ENCODE measurements at regions not wholly inside any gene's neighbourhood (a gene's known extent, or its start where the extent isn't known, plus 50 kb on each side); places are given as distances from the start of the nearest gene placed in this dataset.

DNA sequence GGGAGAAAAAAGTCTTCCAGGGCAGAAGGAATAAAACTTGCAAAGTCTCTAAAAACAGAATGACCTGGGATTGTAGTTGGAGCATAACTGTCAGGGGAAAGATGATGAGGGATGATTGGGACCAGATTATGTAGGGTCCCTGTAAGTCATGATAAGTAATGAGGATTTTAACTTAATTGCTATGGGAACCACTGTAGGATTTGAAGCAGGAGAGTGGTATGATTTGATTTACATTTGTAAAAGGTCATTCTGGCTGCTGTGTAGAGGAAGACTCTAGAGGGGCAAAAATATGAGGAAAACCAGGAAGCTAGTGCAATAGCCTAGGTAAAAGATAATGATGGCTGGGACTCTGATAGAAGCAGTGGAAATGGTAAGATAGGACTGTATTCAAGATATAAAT is 900.2 kb downstream of the DIAPH3 start:
- Histone ChIP-seq H3K27me3 (ENCODE audit: insufficient read depth) (no peaks in the 10 kb centered on the region), H3K36me3 (replicated peaks in 1 of 2; ENCODE audit: control insufficient read depth in 1 of 2, insufficient read depth in 2 of 2, low read length in 1 of 2) (no peaks in the 10 kb centered on the region), H4K20me1 (ENCODE audit: insufficient read depth) (no peaks in the 10 kb centered on the region), H3K4me1 (ENCODE audit: control insufficient read depth in 1 of 2, insufficient read depth in 2 of 2, low read depth in 1 of 2, low read length in 1 of 2) (peaks cover 0 to 6% of the 10 kb centered on the region in 2 experiments; a peak in 2 of 4 replicates), H3K27ac (ENCODE audit: low read depth in 2 of 2, low read length in 1 of 2) (peak overlapping the region in 1 of 2 experiments; percentile 69; a peak in 2 of 4 replicates), H3K4me3 (ENCODE audit: low read depth in 2 of 2, low read length in 1 of 2) (no peak overlapping the region), H2AFZ (ENCODE audit: low read depth) (no peak overlapping the region), H3K9ac (no peak overlapping the region), H3K9me2 (no peaks in the 10 kb centered on the region), H3K9me3 (no peaks in the 10 kb centered on the region), H3K79me2 (ENCODE audit: insufficient read depth) (no peaks in the 10 kb centered on the region), H3K4me2 (no peak overlapping the region), H3F3A (replicated peaks; ENCODE audit: insufficient read depth) (no peaks in the 10 kb centered on the region)
- no peak for DNase-seq
- CTCF ChIA-PET, result interaction anchor here (1.0 to 1.3 kb wide), 3 partner anchors 13 to 83 kb away, joined by 3 to 4 read pairs (median 3); no protein-coding TSS in a partner anchor
- POLR2A ChIA-PET, result no interaction called here
- TF ChIP-seq RAD21 (IDR thresholded peaks at IDR 0.05; ENCODE audit: low read length) (no peak), CHD2 (IDR thresholded peaks at IDR 0.05; ENCODE audit: low read length, partially characterized antibody) (no peak), YY1 (IDR thresholded peaks at IDR 0.05; ENCODE audit: low read depth) (no peak), EP300 (IDR thresholded peaks at IDR 0.05; ENCODE audit: borderline replicate concordance in 1 of 2, low read depth in 1 of 2, low read length in 1 of 2) (no peak), EZH2phosphoT487 (IDR thresholded peaks at IDR 0.05; ENCODE audit: borderline replicate concordance, low read depth) (no peak), ELF1 (IDR thresholded peaks at IDR 0.05) (no peak), MXI1 (IDR thresholded peaks at IDR 0.05; ENCODE audit: low read depth, low read length) (no peak)
- TF ChIP-seq, protein P1, sequence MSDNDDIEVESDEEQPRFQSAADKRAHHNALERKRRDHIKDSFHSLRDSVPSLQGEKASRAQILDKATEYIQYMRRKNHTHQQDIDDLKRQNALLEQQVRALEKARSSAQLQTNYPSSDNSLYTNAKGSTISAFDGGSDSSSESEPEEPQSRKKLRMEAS (IDR thresholded peaks at IDR 0.05; ENCODE audit: low read depth), result no peak
- TF ChIP-seq, protein P2, sequence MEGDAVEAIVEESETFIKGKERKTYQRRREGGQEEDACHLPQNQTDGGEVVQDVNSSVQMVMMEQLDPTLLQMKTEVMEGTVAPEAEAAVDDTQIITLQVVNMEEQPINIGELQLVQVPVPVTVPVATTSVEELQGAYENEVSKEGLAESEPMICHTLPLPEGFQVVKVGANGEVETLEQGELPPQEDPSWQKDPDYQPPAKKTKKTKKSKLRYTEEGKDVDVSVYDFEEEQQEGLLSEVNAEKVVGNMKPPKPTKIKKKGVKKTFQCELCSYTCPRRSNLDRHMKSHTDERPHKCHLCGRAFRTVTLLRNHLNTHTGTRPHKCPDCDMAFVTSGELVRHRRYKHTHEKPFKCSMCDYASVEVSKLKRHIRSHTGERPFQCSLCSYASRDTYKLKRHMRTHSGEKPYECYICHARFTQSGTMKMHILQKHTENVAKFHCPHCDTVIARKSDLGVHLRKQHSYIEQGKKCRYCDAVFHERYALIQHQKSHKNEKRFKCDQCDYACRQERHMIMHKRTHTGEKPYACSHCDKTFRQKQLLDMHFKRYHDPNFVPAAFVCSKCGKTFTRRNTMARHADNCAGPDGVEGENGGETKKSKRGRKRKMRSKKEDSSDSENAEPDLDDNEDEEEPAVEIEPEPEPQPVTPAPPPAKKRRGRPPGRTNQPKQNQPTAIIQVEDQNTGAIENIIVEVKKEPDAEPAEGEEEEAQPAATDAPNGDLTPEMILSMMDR (IDR thresholded peaks at IDR 0.05), result no peak

DNA sequence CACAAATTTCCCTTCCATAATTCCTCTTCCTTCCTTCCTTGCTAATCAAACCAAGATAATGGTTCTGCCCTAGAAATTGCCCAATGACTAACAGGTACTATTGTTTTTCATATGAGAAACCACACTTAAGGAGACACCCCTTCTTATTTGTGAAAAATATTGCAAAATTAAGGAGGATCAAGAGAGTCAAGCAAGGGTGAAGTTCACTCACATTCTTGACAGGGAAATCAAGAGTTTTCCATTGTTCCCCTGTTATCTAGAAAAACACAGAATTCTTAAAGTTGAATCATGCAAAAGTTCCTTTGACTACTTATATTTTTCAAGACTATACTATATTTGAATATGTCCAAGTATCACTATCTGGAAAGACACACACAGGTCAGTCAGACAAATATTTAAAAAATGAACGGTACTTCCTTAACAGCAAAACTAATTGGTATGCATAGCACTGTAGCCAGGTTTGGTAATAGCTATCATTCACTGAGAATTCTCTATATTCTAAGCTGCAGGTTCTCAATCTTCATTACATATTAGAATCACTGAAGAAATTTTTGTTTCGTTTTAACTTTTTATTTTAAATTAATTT is 897.2 kb downstream of the DIAPH3 start:
- no peak for DNase-seq
- CTCF ChIA-PET, result no interaction called here
- TF ChIP-seq FOXM1 (IDR thresholded peaks at IDR 0.05; ENCODE audit: low read depth) (no peak), TEAD4 (IDR thresholded peaks at IDR 0.05; ENCODE audit: borderline replicate concordance, insufficient read depth) (no peak), MEF2A (IDR thresholded peaks at IDR 0.05; ENCODE audit: borderline replicate concordance, low read depth) (no peak), RCOR1 (IDR thresholded peaks at IDR 0.05; ENCODE audit: low read length) (no peak), EZH2phosphoT487 (IDR thresholded peaks at IDR 0.05; ENCODE audit: borderline replicate concordance, low read depth) (no peak), MXI1 (IDR thresholded peaks at IDR 0.05; ENCODE audit: low read depth, low read length) (no peak), YY1 (IDR thresholded peaks at IDR 0.05; ENCODE audit: low read depth) (no peak), JUND (IDR thresholded peaks at IDR 0.05) (no peak), CHD2 (IDR thresholded peaks at IDR 0.05; ENCODE audit: low read length, partially characterized antibody) (no peak), GATA2 (CRISPR knock-in tag; IDR thresholded peaks at IDR 0.05) (no peak), RXRA (IDR thresholded peaks at IDR 0.05; ENCODE audit: borderline replicate concordance, low read depth) (no peak), RFX5 (IDR thresholded peaks at IDR 0.05; ENCODE audit: low read length) (no peak)
- TF ChIP-seq, protein P3, sequence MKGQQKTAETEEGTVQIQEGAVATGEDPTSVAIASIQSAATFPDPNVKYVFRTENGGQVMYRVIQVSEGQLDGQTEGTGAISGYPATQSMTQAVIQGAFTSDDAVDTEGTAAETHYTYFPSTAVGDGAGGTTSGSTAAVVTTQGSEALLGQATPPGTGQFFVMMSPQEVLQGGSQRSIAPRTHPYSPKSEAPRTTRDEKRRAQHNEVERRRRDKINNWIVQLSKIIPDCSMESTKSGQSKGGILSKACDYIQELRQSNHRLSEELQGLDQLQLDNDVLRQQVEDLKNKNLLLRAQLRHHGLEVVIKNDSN (IDR thresholded peaks at IDR 0.05; ENCODE audit: borderline replicate concordance, low read depth), result no peak
- TF ChIP-seq, protein P2 (IDR thresholded peaks at IDR 0.05), result no peak
- TF ChIP-seq, protein P4, sequence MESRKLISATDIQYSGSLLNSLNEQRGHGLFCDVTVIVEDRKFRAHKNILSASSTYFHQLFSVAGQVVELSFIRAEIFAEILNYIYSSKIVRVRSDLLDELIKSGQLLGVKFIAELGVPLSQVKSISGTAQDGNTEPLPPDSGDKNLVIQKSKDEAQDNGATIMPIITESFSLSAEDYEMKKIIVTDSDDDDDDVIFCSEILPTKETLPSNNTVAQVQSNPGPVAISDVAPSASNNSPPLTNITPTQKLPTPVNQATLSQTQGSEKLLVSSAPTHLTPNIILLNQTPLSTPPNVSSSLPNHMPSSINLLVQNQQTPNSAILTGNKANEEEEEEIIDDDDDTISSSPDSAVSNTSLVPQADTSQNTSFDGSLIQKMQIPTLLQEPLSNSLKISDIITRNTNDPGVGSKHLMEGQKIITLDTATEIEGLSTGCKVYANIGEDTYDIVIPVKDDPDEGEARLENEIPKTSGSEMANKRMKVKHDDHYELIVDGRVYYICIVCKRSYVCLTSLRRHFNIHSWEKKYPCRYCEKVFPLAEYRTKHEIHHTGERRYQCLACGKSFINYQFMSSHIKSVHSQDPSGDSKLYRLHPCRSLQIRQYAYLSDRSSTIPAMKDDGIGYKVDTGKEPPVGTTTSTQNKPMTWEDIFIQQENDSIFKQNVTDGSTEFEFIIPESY (IDR thresholded peaks at IDR 0.05; ENCODE audit: borderline replicate concordance, low read depth), result no peak
- TF ChIP-seq, protein P5, sequence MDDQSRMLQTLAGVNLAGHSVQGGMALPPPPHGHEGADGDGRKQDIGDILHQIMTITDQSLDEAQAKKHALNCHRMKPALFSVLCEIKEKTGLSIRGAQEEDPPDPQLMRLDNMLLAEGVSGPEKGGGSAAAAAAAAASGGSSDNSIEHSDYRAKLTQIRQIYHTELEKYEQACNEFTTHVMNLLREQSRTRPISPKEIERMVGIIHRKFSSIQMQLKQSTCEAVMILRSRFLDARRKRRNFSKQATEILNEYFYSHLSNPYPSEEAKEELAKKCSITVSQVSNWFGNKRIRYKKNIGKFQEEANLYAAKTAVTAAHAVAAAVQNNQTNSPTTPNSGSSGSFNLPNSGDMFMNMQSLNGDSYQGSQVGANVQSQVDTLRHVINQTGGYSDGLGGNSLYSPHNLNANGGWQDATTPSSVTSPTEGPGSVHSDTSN (IDR thresholded peaks at IDR 0.05), result no peak

More for the DNA sequence above, 897.2 kb downstream of the DIAPH3 start:
- Histone ChIP-seq H3K9me2 (no peaks in the 10 kb centered on the region), H3K9ac (no peak overlapping the region), H3K4me3 (ENCODE audit: low read depth in 2 of 2, low read length in 1 of 2) (no peak overlapping the region), H3K4me1 (ENCODE audit: control insufficient read depth in 1 of 2, insufficient read depth in 2 of 2, low read depth in 1 of 2, low read length in 1 of 2) (no peaks in the 10 kb centered on the region; a peak in 1 of 4 replicates), H3K79me2 (ENCODE audit: insufficient read depth) (no peaks in the 10 kb centered on the region), H2AFZ (ENCODE audit: low read depth) (no peak overlapping the region), H3K27me3 (ENCODE audit: insufficient read depth) (no peaks in the 10 kb centered on the region), H4K20me1 (ENCODE audit: insufficient read depth) (no peaks in the 10 kb centered on the region), H3F3A (replicated peaks; ENCODE audit: insufficient read depth) (no peaks in the 10 kb centered on the region), H3K4me2 (no peak overlapping the region), H3K9me3 (no peaks in the 10 kb centered on the region), H3K36me3 (replicated peaks in 1 of 2; ENCODE audit: control insufficient read depth in 1 of 2, insufficient read depth in 2 of 2, low read length in 1 of 2) (no peaks in the 10 kb centered on the region), H3K27ac (ENCODE audit: low read depth in 2 of 2, low read length in 1 of 2) (no peak overlapping the region)
- WGBS (ENCODE audit: low lambda C conversion rate), result 45% methylated on average over 2 of the region's 2 CpGs
- POLR2A ChIA-PET, result no interaction called here
